H1 (cell line): ENCODE measurements at regions not wholly inside any gene's neighbourhood (a gene's known extent, or its start where the extent isn't known, plus 50 kb on each side); places are given as distances from the start of the nearest gene placed in this dataset.

Source experiments
- KDM1A ChIP-seq: fragments of 200-600, 300-600 bp; sonication (generic); IDR thresholded peaks from 2 replicates; pipeline ENCODE4 v1.7.1; 2016; ENCODE audit warnings: mild to moderate bottlenecking, low read length, borderline replicate concordance
- MAFK ChIP-seq: IDR thresholded peaks from 2 replicates; pipeline ENCODE4 v1.6.1; 2012; ENCODE audit warnings: low read depth, mild to moderate bottlenecking, improper control_type of control experiment, low read length
- RAD21 ChIP-seq, 2 experiments: IDR thresholded peaks in 1 of 2; conservative IDR thresholded peaks in 1 of 2; 2 replicates each; pipeline ENCODE4 v1.6.1; 2011; ENCODE audit warnings: low read depth in 2 of 2, low read length in 2 of 2, improper control_type of control experiment in 1 of 2, inconsistent platforms in 1 of 2, mild to moderate bottlenecking in 1 of 2, moderate library complexity in 1 of 2
- SUZ12 ChIP-seq: fragments of 200-600 bp; sonication (generic); IDR thresholded peaks from 2 replicates; pipeline ENCODE4 v1.6.1; 2012; ENCODE audit warnings: mild to moderate bottlenecking, inconsistent platforms, low read length, moderate library complexity, mixed read lengths
- TF ChIP-seq, protein P1 (sequence below), 3 experiments: IDR thresholded peaks; 1 replicate in 2 of 3; 2 replicates in 1 of 3; pipeline versions ENCODE4 v1.5.1 to v1.6.1; 2011; ENCODE audit warnings: low read length in 3 of 3, mild to moderate bottlenecking in 3 of 3, inconsistent platforms in 2 of 3, low read depth in 1 of 3, moderate library complexity in 1 of 3; ENCODE audit not compliant: insufficient read depth in 1 of 3; ENCODE audit errors: control extremely low read depth in 1 of 3

DNA sequence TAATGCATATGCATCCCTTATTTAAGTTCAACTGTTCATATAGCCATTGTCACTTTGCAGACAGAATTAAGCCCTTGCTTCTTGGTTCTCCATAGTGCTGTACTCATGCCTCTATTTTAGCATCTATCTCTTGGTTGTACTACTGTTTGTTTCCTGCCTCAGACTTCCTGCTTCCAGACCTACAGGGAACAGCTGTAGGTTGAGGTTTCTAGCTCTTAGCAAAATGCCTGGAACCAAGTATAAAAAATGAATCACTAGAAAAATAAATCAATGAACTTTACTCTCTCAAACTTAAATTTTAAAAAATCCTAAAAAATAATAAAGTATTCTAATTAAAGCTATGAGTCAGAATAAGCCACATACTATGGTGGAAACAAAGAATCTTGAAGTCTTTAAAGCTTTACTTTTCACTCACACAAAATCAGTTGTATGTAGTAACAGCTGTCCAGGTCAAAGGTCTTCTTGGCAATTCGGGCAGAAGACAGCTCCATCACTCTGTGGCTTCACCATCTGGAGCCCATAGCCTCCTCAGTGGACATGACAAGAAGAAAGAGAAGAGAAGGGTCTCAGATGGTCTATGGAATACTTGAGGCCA lies 1228.1 kb upstream of the GYPC start:
- TF ChIP-seq SUZ12: no peak
- TF ChIP-seq KDM1A: no peak
- no peak for TF ChIP-seq RAD21 (IDR thresholded peaks at IDR 0.05 in 1 of 2, conservative IDR thresholded peaks at IDR 0.05 in 1 of 2; ENCODE audit: low read depth in 2 of 2, low read length in 2 of 2)
- TF ChIP-seq, protein P1, sequence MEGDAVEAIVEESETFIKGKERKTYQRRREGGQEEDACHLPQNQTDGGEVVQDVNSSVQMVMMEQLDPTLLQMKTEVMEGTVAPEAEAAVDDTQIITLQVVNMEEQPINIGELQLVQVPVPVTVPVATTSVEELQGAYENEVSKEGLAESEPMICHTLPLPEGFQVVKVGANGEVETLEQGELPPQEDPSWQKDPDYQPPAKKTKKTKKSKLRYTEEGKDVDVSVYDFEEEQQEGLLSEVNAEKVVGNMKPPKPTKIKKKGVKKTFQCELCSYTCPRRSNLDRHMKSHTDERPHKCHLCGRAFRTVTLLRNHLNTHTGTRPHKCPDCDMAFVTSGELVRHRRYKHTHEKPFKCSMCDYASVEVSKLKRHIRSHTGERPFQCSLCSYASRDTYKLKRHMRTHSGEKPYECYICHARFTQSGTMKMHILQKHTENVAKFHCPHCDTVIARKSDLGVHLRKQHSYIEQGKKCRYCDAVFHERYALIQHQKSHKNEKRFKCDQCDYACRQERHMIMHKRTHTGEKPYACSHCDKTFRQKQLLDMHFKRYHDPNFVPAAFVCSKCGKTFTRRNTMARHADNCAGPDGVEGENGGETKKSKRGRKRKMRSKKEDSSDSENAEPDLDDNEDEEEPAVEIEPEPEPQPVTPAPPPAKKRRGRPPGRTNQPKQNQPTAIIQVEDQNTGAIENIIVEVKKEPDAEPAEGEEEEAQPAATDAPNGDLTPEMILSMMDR (IDR thresholded peaks at IDR 0.05; ENCODE audit: control extremely low read depth in 1 of 3, insufficient read depth in 1 of 3, low read depth in 1 of 3, low read length in 3 of 3): no peak
- no peak for TF ChIP-seq MAFK
